ENCODE measurements at regions not wholly inside any gene's neighbourhood (a gene's known extent, or its start where the extent isn't known, plus 50 kb on each side); places are given as distances from the start of the nearest gene placed in this dataset.
"Not testable (repeated sequence)": the region's sequence is repeated elsewhere in the genome, so short reads cannot be mapped to it uniquely, and the experiment has no call there.

DNA sequence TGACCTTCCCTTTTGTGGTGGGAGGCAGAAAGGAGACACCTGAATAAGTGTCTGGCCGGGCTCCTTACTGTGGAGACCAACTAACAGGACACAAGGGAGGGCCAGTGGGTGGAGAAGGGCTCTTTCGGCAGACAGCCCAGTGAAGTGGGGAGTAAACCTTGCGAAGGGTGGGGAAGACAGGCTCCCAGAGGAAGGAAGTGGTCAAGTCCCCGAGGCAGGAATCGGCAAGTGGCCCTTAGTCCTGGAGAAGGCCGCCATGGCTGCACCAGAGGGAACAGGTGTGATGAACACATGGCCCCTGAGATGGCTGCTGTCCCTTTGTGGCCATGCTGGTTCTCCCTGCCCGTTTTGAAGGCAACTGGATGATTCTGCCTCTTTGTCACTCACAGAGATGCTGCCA lies 187.2 kb upstream of the IGFBP3 start:
- no peak for DNase-seq
- intact Hi-C loops (cut with DNase I) = no loop called here
- no peak for ATAC-seq (ENCODE audit: poor library complexity)

DNA sequence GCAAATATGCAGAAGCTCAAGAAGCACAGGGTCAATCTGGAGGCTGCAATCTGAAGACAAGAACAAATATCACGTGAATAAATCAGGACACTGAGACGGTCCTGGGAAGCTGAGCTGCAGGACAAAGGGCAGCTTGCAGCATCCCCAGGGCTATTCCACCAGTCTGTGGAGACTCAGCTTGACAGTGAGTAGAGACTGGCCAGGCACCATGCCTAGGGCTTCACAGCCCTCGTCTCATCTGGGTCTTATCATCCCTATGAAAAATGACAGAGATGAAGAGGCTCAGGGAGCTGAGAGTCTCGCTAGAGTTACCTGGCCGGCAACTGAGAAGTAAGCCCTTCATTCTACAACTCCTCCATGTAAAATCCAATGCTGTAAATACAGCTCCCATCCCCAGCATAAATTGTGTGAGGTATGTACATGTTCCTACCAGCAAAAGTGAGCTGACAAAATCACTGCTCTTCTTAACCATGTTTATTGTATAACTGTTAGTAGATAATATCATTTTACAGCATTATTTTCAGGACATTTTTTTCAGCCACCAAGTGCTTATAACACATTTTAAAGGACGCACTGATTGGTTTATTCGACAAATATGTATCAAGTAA lies 186.6 kb upstream of the IGFBP3 start:
- intact Hi-C loops (cut with DNase I) = no loop called here
- DNase-seq (no peak), ATAC-seq (ENCODE audit: poor library complexity) (no peak)

DNA sequence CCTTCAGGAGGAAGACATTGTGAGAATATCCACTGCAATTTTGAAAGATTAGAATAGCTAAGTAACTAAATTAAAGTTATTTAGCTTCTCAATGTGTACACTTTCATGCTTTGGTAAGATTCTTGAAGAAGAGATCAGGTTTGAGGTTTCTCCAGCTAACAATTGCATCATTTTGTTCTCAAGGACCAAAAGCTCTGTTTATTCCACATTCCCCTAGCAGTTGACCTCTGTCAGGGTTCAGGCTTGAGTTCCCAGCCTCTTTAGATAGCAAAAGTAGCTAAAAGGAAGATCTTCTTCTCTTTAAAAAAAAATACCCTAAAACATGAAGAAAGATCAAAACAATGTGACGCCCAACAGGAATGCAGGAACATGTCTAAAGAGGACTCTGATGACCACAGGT lies 179.4 kb upstream of the IGFBP3 start:
- DNase-seq (no peak), ATAC-seq (ENCODE audit: poor library complexity) (no peak)
- intact Hi-C loops (cut with DNase I) = no loop called here

DNA sequence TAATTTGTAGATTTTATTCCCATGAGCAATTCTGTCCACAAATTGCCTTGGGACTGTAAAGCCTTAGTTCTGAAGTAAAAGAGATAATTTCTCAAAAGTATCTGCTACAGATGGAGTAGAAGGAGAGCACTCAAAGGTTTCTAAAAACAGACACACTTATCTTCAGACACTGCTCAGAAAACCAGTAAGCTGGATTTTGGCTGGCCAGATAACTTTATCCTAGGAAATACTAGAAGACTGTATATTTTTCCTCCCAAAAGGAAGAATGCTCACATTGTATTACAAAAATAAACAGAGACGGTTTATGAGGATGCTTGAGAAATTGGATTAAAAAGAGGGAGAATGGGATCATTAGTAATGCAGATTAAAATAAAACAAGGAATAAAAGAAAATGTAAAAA lies 178.0 kb upstream of the IGFBP3 start:
- no peak for ATAC-seq (ENCODE audit: poor library complexity)
- no peak for DNase-seq
- intact Hi-C loops (cut with DNase I) = no loop called here

DNA sequence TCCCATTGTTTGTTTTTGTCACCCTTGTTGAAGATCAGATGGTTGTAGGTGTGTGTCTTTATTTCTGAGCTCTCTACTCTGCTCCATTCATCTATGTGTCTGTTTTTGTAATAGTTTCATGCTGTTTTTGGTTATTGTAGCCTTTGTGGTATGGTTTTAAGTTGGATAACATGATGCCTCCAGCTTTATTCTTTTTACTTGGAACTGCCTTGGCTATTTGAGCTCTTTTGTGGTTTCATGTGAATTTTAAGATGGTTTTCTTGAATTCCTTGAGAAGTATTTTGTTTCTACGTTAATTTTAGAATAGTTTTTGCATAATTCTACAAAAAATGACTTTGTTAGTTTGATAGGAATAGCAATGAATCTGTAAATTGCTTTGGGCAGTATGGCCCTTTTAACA lies 170.0 kb upstream of the IGFBP3 start:
- no peak for DNase-seq
- ATAC-seq (ENCODE audit: poor library complexity) = no peak
- intact Hi-C loops (cut with DNase I) = no loop called here

DNA sequence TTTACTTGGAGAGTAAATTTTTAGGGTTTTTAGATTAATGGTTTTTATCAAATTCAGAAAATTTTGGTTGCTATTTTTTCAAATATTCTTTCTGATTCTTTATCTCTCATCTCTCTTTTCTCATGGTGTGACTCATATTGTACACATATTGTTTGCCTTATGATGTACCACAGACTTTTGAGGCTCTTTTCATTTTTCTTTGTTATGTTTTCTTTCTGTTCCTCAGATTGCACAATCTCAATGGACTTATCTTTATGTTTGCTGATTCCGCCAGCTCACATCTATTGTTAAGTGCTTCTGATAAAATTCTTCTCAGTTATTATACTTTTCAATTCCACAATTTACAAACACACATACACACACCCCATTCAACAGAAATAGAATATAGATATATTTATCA lies 168.2 kb upstream of the IGFBP3 start:
- intact Hi-C loops (cut with DNase I) = no loop called here
- no peak for ATAC-seq (ENCODE audit: poor library complexity)
- DNase-seq = no peak

DNA sequence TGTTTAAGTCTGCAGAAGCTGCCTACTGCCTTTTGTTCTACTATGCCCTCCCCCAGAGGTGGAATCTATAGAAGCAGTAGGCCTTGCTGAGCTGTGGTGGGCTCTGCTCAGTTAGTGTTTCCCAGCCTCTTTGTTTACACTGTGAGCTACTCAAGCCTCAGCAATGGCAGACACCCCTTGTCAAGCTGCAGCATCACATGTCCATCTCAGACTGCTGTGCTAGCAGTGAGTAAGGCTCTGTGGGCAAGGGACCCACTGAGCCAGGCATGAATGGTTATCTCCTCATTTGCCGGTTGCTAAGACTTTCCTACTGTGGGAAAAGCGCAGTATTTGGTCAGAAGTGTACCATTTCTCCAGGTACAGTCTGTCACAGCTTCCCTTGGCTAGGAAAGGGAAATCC lies 167.4 kb upstream of the IGFBP3 start:
- DNase-seq; ATAC-seq (ENCODE audit: poor library complexity); intact Hi-C loops (cut with DNase I): not testable (repeated sequence)

DNA sequence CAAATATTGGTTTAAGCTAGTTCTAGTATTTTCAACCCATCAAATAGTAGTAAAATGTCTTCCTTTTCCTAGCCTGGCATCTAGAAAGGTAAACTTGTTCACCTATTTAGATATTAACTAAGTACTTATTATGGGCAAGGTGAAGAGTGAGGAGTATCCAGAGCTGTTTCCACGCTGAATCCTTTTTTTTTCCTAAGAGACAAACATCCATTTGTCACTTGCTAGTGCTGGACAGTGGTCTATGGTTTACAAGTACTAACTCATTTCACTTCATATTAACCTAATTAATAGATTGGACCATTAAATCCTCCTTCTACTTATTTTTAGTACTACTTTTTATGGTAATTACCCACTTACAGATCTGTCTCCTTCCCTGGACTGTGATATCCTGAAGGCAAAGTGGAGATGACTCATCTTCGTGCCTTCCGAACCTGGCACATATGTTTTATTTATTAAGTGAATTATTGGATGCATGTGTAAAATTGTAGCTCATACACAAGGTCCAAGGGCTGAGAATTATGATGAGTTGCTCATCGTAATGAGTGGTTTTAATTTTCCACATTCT lies 159.6 kb upstream of the IGFBP3 start:
- no peak for ATAC-seq (ENCODE audit: poor library complexity)
- no peak for DNase-seq
- intact Hi-C loops (cut with DNase I) = no loop called here

DNA sequence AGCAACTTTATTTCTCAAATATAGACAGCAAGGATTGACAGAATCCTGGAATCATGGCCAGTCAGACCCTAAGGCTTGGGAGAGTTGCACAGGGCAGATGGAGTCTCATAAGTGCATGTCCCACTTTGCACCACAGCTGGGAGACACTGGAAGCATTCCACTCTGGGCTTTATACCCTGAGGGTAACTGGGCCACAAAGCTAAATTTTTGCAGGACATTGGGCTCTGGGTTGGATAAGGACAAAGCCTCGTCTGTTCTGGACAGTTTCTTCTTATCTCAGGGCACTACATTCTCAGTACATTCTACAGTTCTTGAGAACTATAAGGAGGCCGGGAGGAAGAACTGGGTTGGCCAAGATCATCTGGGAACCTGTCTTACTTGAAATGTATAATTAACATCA lies 158.3 kb upstream of the IGFBP3 start:
- DNase-seq = no peak
- intact Hi-C loops (cut with DNase I) = no loop called here
- ATAC-seq (ENCODE audit: poor library complexity) = no peak

DNA sequence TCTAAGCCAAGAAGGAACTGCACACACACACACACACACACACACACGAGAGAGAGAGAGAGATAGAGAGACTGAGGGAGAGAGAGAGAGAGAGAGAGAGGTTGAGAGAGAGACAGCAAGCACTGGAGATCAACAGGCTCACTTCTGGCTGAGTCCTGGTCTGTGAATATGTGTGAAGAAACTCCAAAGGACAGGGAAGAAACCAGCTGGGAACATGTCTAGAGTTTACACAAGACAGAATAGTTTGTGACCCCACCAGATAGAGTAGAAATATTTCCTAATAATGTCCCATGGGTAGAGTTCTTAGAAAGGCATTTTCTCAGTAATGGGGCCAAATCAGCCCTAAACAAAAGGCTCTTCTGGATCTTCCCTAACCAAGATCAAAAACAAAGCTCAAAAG lies 155.5 kb upstream of the IGFBP3 start:
- ATAC-seq (ENCODE audit: poor library complexity) (no peak), DNase-seq (no peak)
- intact Hi-C loops (cut with DNase I) = no loop called here

DNA sequence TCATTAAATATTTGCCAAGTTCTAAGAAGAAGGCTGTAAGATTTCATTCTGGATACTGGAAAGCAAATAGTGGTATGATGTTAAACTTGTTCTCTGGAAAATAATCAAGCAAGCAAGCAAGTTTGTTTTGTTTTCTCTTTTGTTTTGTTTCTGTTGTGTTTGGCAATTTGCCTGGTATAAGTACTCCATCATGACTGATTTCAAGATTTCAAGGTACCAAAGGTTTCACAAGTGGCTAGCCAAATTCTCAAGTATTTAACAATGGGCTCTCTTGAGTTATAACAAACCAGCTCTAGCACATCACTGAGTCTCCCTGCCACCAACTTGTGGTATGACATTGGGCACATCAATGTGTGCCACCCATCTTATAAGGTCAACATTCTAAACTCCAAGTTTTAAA lies 151.7 kb upstream of the IGFBP3 start:
- intact Hi-C loops (cut with DNase I) = no loop called here
- DNase-seq (no peak), ATAC-seq (ENCODE audit: poor library complexity) (no peak)

DNA sequence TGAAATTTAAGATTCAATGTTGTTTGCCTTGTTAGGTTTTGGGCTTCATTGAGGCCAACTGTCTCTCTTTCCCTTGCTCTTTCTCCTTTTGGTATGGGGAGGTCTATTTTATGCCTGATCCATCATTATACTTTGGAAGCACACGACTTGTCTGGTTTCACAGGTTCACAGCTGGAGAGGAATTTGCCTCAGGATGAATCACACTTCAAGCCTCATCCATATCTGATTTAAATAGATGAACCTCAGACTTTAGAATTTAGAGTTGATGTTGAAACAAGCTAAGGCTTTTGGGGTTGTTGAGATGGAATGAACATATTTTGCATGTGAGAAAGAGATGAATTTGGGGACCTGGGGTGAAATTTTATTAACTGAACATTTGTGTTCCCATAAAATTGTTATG lies 150.5 kb upstream of the IGFBP3 start:
- no peak for ATAC-seq (ENCODE audit: poor library complexity)

DNA sequence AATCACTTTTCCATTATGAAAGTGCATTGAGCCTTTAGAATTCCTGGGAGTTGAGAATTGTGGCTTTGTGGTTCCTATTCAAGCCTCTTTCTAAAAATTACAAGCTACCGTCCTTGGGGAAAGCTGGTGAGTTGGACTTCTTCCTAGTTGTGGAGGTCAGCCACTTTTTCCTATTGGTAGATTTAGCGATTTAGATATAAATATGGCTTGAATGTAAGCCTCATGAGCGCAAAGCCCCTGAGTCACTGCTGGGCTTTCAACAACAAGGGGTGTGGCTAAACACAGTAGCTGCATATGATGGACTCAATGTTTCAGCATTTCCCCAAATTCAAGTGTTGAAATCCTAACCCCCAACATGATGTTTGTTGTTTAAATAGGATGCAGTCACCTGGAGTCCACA lies 150.0 kb upstream of the IGFBP3 start:
- DNase-seq (no peak), ATAC-seq (ENCODE audit: poor library complexity) (no peak)
- intact Hi-C loops (cut with DNase I) = no loop called here

More for the DNA sequence above, 150.5 kb upstream of the IGFBP3 start:
- DNase-seq = no peak
- intact Hi-C loops (cut with DNase I) = no loop called here

DNA sequence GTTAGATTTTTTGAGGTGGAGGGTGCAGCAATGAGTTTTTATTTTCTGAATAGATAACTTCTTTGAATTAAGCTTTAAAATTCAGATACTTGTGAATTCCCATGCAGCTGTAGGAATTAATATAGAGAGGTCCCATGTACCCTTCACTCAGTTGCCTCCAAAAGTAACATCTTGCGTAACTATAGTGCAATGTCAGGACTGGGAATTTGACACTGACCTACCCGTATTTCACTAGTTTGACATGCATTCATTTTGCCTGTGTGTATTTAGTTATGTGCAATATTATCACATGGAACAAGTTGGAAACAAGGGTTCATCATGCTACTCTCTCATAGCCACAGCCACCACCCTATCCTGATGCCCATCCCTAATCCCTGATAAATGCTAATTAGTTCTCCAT lies 147.1 kb upstream of the IGFBP3 start:
- no peak for ATAC-seq (ENCODE audit: poor library complexity)
- DNase-seq = no peak
- intact Hi-C loops (cut with DNase I) = no loop called here

DNA sequence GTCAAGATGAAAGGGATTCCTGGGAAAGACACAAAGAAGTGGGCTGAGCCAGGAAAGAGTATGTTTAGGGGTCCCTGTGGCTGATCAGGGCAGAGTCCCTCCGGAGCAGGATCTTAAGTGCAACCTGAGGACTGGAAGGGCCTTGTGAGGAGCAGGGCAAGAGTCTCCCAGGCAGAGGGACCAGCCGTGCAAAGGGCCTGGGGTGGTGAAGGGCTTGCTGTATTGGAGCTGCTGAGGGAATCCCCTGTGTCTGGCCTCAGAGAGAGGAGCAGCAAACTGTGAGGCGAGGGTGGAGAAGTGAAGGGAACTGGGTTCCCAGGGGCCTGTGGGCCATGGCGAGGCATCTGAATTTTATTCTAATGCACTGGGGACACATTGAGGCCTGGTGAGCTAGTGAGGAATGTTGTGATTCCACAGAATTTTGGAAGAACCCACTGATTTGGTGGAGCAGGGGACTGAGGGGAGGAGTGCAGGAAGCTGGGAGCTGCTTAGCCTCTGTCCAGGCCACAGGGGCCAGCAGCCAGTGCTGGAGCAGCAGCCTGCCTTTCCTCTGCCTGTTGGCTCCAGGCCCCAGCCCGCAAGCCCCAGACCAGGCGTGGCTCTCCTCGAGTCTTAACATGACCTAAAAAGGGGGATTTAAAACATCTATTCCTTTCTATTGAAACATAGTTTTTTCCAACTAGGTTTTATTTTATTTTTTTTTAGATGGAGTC lies 138.4 kb upstream of the IGFBP3 start:
- DNase-seq (peak; percentile 71), ATAC-seq (ENCODE audit: poor library complexity) (peak; percentile 70)
- intact Hi-C loops (cut with DNase I) = no loop called here

DNA sequence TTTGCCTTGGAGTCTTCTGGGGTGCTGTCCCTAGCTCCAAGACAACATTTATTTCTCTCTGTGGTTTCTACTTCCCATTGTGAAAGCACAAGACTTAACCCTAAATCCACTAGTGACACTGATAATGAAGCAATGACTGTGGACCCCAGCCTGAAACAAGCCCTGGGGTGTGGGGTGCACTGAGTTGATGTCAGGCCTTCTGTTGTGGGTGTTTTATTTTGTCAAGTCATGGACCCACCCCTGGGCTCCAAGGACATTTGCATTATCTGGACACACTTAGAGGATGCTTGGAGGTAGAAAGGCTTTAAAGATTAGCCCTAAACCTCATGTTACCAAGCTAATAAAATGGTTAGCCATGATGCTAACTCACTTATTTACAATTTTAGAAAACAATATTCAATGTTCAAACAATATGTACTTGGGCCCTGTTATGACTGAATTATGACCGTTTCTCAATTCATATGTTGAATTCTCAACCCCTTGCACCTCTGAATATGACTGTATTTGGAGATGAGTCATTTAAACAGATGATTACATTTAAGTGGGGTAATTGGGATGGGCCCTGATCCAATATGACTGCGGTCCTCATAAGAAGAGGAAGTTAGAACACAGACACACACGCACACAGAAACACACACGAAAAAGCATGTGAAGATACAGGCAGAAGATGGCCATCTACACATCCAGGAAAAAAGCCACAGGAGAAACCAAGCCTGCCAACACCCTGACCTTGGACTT lies 137.2 kb upstream of the IGFBP3 start:
- intact Hi-C loops (cut with DNase I) = no loop called here
- ATAC-seq (ENCODE audit: poor library complexity) (no peak), DNase-seq (no peak)

DNA sequence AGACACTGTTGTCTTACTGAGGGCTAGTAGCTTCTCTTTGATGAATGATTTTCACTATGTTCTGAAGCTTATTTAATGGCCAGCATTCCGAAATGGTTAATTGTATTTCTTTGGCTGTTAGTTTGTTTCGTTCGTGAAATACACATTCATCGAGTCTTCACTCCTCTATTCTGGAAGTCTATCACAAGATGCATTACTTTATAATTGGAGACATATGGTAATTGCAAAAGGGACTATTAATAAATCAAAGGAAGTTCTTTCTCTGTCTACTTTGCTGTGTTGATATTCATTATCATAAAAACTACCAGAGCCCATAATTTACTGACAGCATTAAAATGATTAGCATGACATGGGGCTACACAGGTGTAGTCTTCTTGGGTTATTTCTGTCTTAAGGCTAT lies 133.8 kb upstream of the IGFBP3 start:
- no peak for ATAC-seq (ENCODE audit: poor library complexity)
- intact Hi-C loops (cut with DNase I) = no loop called here

DNA sequence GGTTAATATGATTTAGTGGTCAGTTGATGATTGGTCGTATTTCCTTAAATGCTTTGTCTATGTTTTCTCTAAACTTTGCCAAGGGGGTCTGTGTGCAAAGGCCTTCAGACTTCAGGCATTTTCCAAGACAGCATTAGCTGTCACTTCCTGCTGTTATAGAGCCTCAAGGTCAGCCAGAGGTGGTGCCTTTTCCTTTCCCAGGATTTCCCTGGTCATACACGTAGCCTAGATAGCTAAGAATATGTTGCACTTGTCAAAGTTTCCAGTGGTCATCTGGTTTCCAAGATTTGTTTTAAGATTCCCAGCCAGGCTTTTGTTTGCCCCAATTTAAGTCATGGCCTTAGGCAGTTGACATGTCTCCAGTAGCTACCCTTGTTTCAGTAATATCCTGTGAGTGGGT lies 133.2 kb upstream of the IGFBP3 start:
- ATAC-seq (ENCODE audit: poor library complexity) (peak; percentile 57), DNase-seq (no peak)
- intact Hi-C loops (cut with DNase I) = no loop called here

More for the DNA sequence above, 133.8 kb upstream of the IGFBP3 start:
- no peak for DNase-seq

DNA sequence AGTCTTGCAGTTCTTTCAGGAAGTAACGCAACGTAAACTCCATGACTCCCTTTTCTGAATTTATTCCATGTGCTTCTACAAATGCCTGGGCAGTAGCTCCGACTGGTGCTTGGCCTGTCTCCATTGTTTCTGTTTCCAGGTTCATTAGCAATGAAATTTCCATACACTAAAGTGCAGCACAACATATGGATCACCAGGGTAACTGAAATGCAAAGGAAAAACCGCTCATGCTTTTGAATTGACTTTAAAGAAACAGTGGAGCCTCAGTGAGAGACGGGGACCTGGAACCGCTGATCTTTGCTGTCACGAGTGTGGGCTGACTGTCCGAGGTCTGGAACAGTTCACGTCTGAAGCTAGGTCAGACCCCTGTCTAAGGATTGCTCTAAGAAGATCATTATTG lies 126.5 kb upstream of the IGFBP3 start:
- intact Hi-C loops (cut with DNase I) = no loop called here
- ATAC-seq (ENCODE audit: poor library complexity) = no peak

DNA sequence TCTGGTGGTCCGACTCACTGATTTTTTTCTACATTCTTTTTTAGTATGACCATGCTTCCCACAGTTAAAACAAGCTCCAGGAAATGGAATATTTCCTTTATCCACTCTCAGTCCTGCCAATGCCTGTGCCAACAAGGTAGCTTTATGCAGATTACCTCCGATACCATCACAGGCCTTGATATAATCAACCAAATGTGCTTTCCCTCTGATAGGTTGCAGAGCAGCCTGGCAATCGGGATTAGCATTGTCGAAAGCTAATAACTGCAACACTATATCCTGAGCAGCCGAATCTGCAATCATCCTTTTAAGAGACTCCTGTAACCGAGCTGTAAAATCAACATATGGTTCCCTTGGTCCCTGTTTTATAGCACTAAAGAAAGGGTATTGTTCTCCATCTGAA lies 122.3 kb upstream of the IGFBP3 start:
- intact Hi-C loops (cut with DNase I); DNase-seq; ATAC-seq (ENCODE audit: poor library complexity): not testable (repeated sequence)

More for the DNA sequence above, 126.5 kb upstream of the IGFBP3 start:
- no peak for DNase-seq
